ENCODE measurements at regions not wholly inside any gene's neighbourhood (a gene's known extent, or its start where the extent isn't known, plus 50 kb on each side); places are given as distances from the start of the nearest gene placed in this dataset.
A peak's percentile ranks its signal among the peaks of the same experiment; 100 is the strongest.

DNA sequence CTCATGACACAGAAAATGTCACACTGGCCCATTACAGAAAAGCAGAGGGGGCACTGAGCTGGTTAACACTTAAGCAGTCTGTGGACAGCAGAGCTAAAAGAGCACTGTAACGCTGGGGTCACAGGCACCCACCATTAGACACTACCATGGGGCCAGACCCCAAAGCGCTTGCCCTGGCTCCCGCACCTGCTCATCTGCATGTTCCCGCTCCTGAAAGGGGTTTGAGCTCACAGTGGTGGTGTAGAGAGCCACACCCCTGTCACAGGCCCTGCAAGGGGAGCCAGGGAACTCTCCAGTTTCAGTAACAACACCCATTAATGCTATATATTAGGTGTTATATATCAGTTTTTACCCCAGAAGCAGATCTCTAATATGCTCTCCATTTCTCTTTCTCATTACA lies 187.0 kb downstream of the ANKRD50 start:
- DNase-seq: no peak

- DNase-seq: no peak
Observed at GRCh38 chr4:124526331-124526730, 186.2 kb downstream of the ANKRD50 start.

- DNase-seq: no peak
Observed at GRCh38 chr4:124526769-124527168, 185.8 kb downstream of the ANKRD50 start.

DNA sequence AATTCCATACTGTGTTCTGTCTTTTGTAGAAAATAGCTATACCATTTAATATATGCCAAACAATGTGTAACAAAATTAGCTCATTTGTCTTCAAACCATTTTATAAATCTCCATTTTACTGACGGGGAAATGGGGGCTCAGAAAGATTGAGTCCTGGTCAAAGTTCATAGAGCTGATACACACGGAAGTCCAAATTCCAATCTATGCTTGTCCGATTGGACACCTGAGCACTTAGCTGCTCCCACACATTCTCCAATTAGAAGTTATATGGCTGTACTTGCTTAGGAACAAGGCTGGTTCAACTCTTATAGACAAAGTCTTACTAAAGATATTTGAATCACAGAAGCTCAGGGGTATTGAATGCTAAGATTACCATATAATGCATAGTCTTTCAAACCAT lies 185.2 kb downstream of the ANKRD50 start:
- no peak for DNase-seq

- DNase-seq: no peak
Observed at GRCh38 chr4:124529131-124529530, 183.4 kb downstream of the ANKRD50 start.

DNA sequence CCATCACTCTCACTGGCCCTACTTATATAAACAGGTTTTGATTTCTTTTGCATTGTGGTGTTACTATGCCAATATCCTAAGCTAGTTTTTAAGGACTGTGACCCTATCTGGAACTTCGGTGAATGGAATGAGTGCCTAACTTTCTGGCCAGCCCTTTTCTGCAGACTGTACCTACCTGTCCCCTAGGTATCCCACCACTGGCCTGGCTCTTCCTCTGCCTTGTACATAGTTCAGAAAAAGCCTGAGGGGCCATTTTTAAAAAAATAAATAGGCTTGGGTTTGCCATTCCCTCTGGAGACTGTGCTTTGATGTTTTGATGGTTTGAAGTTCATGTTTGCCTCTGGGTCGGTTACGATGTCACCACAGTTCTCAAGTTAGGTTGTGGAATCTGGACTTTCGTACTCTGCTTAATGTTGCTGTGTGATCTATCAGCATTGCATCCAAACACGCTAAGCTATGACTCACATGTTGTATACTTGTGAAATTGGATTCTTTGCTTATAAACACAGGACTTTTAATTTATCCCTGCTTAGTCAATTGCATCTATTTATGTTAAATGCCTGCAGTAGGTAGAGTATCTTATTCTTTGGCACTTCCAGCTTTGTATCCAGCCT lies 182.0 kb downstream of the ANKRD50 start:
- DNase-seq: no peak

DNA sequence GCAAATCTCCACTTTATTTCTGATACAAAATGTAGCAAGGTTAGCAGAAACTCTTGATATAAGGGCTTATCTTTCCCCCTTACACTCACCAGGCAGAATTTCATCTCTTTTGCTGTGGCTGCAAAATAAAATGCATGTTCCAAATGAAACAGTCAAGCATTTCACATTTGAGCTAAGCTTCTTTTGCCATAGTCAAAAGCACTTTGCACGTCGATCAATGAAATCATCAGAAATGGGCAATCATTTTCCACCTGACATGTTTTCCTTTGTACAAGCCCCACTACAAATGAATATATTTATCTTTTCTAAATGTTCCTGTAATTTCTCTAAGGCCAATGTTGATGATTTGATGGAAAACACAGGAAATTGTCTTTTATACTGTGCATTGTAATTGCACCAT lies 178.4 kb downstream of the ANKRD50 start:
- no peak for DNase-seq

DNA sequence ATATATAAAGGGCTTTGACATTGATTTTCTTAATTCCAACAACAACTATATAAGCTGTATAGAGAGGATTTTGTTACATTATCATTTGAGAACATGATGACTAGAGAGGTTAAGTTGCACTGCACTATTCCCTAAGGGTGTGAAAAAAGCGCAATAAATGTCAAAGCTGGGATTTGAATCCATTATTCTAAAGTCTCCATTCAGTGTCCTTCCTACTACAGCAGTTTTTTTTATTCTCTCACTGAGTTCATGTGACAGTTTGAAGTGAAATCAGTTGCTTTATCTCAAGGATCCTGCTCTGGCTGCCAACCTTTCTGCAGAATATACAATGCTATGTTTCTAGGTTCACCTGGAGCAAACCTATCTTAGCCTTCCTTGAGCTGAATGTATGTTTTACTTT lies 177.5 kb downstream of the ANKRD50 start:
- DNase-seq: no peak

- no peak for DNase-seq
Observed at GRCh38 chr4:124536946-124537345, 175.6 kb downstream of the ANKRD50 start.

GRCh38 chr4:124537971-124538370 lies 174.6 kb downstream of the ANKRD50 start:
- no peak for DNase-seq

DNA sequence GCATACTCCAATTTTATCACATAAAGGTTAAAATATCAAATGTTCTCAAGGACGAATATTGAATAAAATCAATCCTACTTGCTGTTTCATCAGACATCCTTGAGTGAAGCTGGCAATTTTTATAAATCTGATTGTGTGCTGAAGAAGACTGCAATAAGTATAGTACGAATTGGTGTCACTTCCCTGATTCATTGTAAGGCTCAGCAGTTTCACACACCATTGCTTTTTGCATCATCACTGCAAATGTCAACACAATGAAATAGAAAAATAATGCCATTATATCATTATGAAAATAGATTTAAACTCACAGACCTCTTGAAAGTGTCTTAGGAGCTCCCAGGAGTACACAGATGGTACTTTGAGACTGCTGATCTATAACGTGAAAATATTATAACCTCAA lies 172.5 kb downstream of the ANKRD50 start:
- no peak for DNase-seq

DNA sequence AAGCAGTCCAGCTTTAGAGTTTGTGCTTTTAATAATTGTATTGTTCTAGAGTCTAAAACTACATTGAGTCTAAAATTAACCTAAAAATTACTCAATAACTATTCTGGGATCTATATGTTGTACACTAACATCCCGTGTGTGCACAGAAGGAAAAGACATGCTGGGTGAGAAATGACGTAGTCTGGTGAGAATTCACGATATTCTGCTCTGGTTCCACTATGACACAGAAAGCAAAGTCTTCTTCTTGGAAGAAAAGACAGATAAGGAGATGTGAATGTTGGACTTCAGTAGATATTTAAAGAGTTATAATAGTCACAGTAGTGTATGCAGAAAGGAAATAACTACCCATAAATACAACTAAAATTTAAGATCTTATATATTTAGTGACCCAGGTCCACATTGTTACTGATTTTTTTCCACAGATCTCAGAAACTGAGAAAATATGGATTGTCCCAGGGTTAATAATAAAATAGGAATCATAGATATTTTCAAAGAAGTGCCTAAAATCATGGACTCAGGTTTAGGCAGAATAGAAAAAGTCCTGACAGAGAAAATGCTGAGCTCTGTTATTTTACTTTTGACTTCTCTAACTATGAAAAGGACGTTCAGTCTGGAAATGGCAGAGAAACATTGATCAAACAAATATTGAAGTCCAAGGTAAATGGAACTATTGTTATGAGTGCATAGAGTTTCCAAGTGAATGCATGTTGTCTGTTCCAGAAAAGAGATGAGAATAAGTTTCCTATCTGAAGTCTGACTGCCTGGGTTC lies 170.7 kb downstream of the ANKRD50 start:
- no peak for DNase-seq

- DNase-seq: no peak
Observed at GRCh38 chr4:124555959-124556358, 156.6 kb downstream of the ANKRD50 start.

- DNase-seq: no peak
Observed at GRCh38 chr4:124564121-124564520, 148.4 kb downstream of the ANKRD50 start.

GRCh38 chr4:124565371-124565770 lies 147.2 kb downstream of the ANKRD50 start:
- no peak for DNase-seq

GRCh38 chr4:124566030-124566429 lies 146.5 kb downstream of the ANKRD50 start:
- no peak for DNase-seq

- DNase-seq: peak; percentile 10
Observed at GRCh38 chr4:124573056-124573455, 139.5 kb downstream of the ANKRD50 start.

GRCh38 chr4:124579896-124580295 lies 132.6 kb downstream of the ANKRD50 start:
- DNase-seq: no peak

DNA sequence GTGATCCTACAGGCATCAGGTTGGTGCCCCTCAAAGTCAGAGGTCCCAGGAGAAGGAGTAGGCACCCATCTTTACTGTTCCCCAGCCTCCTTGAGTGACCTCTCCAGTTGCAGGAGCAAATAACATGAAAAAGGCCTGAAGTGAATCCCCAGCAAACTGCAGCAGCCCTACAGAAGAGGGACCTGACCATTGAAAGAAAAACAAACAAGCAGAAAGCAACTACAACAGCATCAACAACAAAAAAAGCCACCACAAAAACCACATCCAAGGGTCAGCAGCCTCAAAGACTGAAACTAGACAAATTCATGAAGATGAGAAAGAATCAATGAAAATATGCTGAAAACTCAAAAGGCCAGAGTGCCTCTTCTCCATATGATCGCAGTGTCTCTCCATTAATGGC lies 128.7 kb downstream of the ANKRD50 start:
- DNase-seq: no peak

GRCh38 chr4:124589786-124590185 lies 122.7 kb downstream of the ANKRD50 start:
- DNase-seq: no peak

GRCh38 chr4:124590480-124590879 lies 122.1 kb downstream of the ANKRD50 start:
- DNase-seq: no peak

DNA sequence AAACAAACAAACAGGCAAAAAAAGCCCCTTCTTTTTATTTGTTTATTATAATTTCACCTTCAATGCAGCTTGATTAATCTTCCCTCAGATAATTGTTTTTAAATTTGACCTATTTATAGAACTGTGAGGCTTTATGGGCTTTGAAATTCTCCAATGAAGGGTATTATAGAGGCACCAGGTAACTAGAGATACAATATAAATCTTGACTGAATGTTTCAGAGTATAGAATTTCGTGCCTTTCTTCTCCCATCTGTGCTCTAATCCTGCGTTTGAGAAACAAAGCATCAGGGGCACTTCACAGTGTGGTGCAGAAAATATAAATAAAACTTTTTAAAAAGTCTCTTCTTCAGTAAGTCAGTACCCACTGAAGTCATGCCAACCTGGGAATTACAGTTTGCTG lies 120.9 kb downstream of the ANKRD50 start:
- no peak for DNase-seq

DNA sequence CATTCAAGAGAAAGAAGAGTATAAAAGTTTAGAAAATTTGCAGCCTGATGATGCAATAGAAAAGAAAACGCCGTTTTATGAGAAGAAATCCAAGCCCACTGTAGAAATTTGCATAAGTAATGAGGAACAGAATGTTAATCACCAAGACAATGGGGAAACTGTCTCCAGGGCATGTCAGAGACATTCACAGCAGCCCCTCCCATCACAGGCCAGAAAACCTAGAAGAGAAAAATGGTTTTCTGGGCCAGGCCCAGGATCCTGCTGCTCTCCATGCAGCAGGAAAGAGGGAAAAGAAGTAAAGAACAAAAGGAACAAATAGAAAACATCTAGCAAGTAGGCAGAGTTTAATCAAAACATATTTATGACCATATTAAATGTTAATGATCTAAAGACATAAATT lies 119.0 kb downstream of the ANKRD50 start:
- no peak for DNase-seq

DNA sequence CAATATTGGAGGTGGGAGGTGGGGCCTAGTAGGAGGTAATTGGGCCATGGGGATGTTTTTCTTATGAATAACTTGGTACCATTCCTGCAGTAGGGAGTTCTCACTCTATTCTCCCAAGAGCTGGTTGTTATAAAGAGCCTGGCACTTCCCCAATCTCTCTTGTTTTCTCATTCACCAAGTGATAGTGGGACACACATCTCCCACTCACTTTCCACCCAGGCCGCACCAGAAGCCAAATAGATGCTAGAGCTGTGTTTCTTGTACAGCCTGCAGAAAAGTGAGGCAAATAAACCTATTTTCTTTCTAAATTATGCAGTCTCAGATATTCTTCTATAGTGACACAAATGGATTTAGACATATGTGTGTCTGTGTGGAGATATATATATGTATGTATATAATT lies 117.6 kb downstream of the ANKRD50 start:
- DNase-seq: no peak

DNA sequence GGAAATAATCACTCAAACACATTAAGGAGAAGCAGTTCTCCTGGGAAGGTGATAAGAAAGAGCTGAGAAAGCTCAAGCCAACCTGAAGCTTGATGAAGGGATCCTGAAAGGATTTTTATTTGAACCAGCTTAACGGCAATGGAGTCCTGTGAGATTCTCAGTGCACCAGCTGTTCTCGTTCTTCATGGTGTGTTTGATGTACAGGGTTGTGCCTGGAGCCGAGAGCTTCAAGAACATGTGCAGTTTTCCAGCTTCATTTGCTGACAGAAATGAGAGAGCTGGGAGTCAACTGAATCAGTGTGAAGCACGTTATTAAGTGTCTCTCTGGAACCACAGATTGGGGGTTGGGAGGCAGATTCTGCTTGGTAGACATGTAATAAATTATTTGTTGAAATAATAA lies 115.7 kb downstream of the ANKRD50 start:
- DNase-seq: no peak

Data from NCI-H510A (cell line).